ENCODE measurements at regions not wholly inside any gene's neighbourhood (a gene's known extent, or its start where the extent isn't known, plus 50 kb on each side); places are given as distances from the start of the nearest gene placed in this dataset.

- Histone ChIP-seq H4K5ac (ENCODE audit: insufficient read length, low read depth, low read length) (no peak overlapping the region), H2BK12ac (ENCODE audit: insufficient read length, low read depth, low read length) (no peak overlapping the region), H3K14ac (ENCODE audit: insufficient read depth, low read length) (0 out of 2 replicates have a peak overlapping the region, but pooled peaks have one; percentile 13), H3K4me2 (ENCODE audit: insufficient read depth, insufficient read length, low read length) (no peak overlapping the region), H3K79me2 (ENCODE audit: insufficient read depth, low read length) (no peaks in the 10 kb centered on the region; the same call in 1 of the 2 replicates), H2BK20ac (ENCODE audit: low read depth, low read length, poor library complexity, severe bottlenecking) (no peak overlapping the region), H3K4me1 (ENCODE audit: insufficient read depth, low read length) (peaks cover 2% of the 10 kb centered on the region; the same call in 1 of the 2 replicates), H4K91ac (ENCODE audit: insufficient read length, low read depth, low read length) (no peak overlapping the region), H2BK5ac (ENCODE audit: insufficient read length, low read length) (no peak overlapping the region), H3K9me3 (ENCODE audit: control insufficient read depth, low read depth, low read length) (no peaks in the 10 kb centered on the region), H2AK5ac (ENCODE audit: insufficient read length, low read length) (no peak overlapping the region), H3K23ac (ENCODE audit: insufficient read length, low read depth, low read length) (no peak overlapping the region), H3K4ac (ENCODE audit: low read depth, low read length) (no peak overlapping the region), H3K27me3 (ENCODE audit: insufficient read depth, low read length) (no peaks in the 10 kb centered on the region), H2BK120ac (ENCODE audit: low read depth, low read length, poor library complexity, severe bottlenecking) (no peak overlapping the region), H3K27ac (ENCODE audit: insufficient read length, low read depth, low read length) (no peak overlapping the region), H3K9ac (ENCODE audit: extremely low read depth, insufficient read length, low read length) (no peak overlapping the region), H4K20me1 (ENCODE audit: control insufficient read depth, insufficient read depth, insufficient read length) (no peaks in the 10 kb centered on the region), H3K79me1 (ENCODE audit: insufficient read depth, low read depth, low read length, poor library complexity, severe bottlenecking) (no peaks in the 10 kb centered on the region), H2AFZ (ENCODE audit: low read length) (no peak overlapping the region), H2BK15ac (ENCODE audit: low read depth, low read length) (no peak overlapping the region), H3K23me2 (ENCODE audit: insufficient read length, low read depth, low read length, poor library complexity, severe bottlenecking) (no peaks in the 10 kb centered on the region), H3T11ph (ENCODE audit: low read length) (no peak overlapping the region), H3K18ac (ENCODE audit: insufficient read length, low read depth, low read length) (no peak overlapping the region), H4K8ac (replicated peaks; ENCODE audit: insufficient read length, low read depth, low read length) (no peak overlapping the region), H3K56ac (ENCODE audit: insufficient read length, low read depth, low read length) (no peak overlapping the region)
- no CpG with 5 or more reads among the region's 4 CpGs for WGBS (ENCODE audit: extremely low coverage, insufficient read length, low lambda C conversion rate)
- peaks cover 12 to 21% of the 10 kb centered on the region in 2 experiments; a peak in 4 of 5 replicates for H3K9me3 Mint-ChIP-seq
- peaks cover 4 to 12% (median 7%) of the 10 kb centered on the region in 3 experiments; a peak in 5 of 7 replicates for H3K36me3 Mint-ChIP-seq (ENCODE audit: insufficient read depth in 1 of 3, low read depth in 3 of 3)
- H3K4me1 Mint-ChIP-seq = peaks cover 11 to 15% of the 10 kb centered on the region in 2 experiments
- no peak for TF ChIP-seq CTCF (conservative IDR thresholded peaks at IDR 0.05)
- H3K4me3 Mint-ChIP-seq = no peak overlapping the region
- DNase-seq = no peak
- H3K27ac Mint-ChIP-seq = no peak overlapping the region
- H3K27me3 Mint-ChIP-seq (ENCODE audit: low read depth) = peaks cover 9% of the 10 kb centered on the region; the same call in 1 of the 2 replicates
Measured at GRCh38 chr11:70510106-70510505, 111.8 kb downstream of the CTTN start.
